ENCODE measurements at regions not wholly inside any gene's neighbourhood (a gene's known extent, or its start where the extent isn't known, plus 50 kb on each side); places are given as distances from the start of the nearest gene placed in this dataset.

GRCh38 chr15:35246451-35246850 lies 161.4 kb upstream of the NANOGP8 start:
- TF ChIP-seq POLR2A (IDR thresholded peaks at IDR 0.05; ENCODE audit: low read depth, low read length), result no peak
- no peak for TF ChIP-seq TAF1 (IDR thresholded peaks at IDR 0.05; ENCODE audit: borderline replicate concordance, low read depth, low read length)

Measured in GM12892 (cell line).